GM10266 (cell line): ENCODE measurements at regions not wholly inside any gene's neighbourhood (a gene's known extent, or its start where the extent isn't known, plus 50 kb on each side); places are given as distances from the start of the nearest gene placed in this dataset.

Source experiments
- DNase-seq: peaks from one replicate; pipeline ENCODE4 v3.0.0; 2012; ENCODE audit errors: extremely low spot score
- CTCF ChIP-seq: IDR thresholded peaks from 2 replicates; pipeline ENCODE4 v1.5.1; 2012; ENCODE audit warnings: mild to moderate bottlenecking, low read depth; ENCODE audit not compliant: control insufficient read depth, insufficient read depth; ENCODE audit errors: missing control alignments

- no peak for TF ChIP-seq CTCF
- no peak for DNase-seq
Measured at GRCh38 chr4:124318292-124318691, 394.2 kb downstream of the ANKRD50 start.

- TF ChIP-seq CTCF, result no peak
Measured at GRCh38 chr4:124321364-124321763, 391.2 kb downstream of the ANKRD50 start.

GRCh38 chr4:124322234-124323065 lies 390.1 kb downstream of the ANKRD50 start:
- no peak for DNase-seq
- TF ChIP-seq CTCF, result peak; percentile 29

More at GRCh38 chr4:124321364-124321763, 391.2 kb downstream of the ANKRD50 start:
- DNase-seq, result no peak

- TF ChIP-seq CTCF, result no peak
- no peak for DNase-seq
Measured at GRCh38 chr4:124325690-124326089, 386.8 kb downstream of the ANKRD50 start.

GRCh38 chr4:124329134-124329533 lies 383.4 kb downstream of the ANKRD50 start:
- DNase-seq, result no peak
- no peak for TF ChIP-seq CTCF

- DNase-seq, result no peak
- no peak for TF ChIP-seq CTCF
Measured at GRCh38 chr4:124330045-124330444, 382.5 kb downstream of the ANKRD50 start.

GRCh38 chr4:124331781-124332180 lies 380.8 kb downstream of the ANKRD50 start:
- DNase-seq, result no peak
- TF ChIP-seq CTCF, result no peak
